OCI-LY7 (cell line): ENCODE measurements at regions not wholly inside any gene's neighbourhood (a gene's known extent, or its start where the extent isn't known, plus 50 kb on each side); places are given as distances from the start of the nearest gene placed in this dataset.

Experiments used
- EZH2phosphoT487 ChIP-seq: fragments of 200-600 bp; sonication (generic); IDR thresholded peaks from 2 replicates; pipeline ENCODE4 v1.6.1; 2018; ENCODE audit warnings: low read depth, borderline replicate concordance, mild to moderate bottlenecking, mixed run types, antibody characterized with exemption, low read length, moderate library complexity, mixed read lengths
- TF ChIP-seq, protein P1 (sequence below): fragments of 200-600 bp; sonication (generic); conservative IDR thresholded peaks from 2 replicates; pipeline ENCODE4 v1.5.1; 2014; ENCODE audit warnings: mild to moderate bottlenecking, antibody characterized with exemption, low read length, moderate library complexity, mixed read lengths

DNA sequence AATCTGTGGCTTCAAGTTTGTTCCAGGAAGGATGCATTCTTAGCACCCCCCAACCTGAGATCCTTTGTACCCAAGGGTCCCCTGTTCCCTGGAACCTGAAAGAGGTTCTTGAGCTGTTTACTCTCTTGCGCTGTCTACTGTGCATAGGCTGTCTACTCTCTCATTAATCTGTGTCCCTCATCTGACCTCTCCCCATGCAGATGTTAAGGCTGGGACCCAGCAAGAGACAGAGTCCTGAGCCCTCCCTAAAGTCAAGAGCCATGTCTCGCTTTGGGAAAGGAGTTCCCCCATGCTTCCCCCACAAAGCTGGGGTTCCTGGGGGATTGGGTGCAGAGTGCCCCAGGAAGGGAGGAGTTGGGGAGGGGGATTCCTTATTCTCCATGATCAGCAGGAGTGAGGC lies 312.9 kb downstream of the CYP26B1 start:
- TF ChIP-seq, protein P1, sequence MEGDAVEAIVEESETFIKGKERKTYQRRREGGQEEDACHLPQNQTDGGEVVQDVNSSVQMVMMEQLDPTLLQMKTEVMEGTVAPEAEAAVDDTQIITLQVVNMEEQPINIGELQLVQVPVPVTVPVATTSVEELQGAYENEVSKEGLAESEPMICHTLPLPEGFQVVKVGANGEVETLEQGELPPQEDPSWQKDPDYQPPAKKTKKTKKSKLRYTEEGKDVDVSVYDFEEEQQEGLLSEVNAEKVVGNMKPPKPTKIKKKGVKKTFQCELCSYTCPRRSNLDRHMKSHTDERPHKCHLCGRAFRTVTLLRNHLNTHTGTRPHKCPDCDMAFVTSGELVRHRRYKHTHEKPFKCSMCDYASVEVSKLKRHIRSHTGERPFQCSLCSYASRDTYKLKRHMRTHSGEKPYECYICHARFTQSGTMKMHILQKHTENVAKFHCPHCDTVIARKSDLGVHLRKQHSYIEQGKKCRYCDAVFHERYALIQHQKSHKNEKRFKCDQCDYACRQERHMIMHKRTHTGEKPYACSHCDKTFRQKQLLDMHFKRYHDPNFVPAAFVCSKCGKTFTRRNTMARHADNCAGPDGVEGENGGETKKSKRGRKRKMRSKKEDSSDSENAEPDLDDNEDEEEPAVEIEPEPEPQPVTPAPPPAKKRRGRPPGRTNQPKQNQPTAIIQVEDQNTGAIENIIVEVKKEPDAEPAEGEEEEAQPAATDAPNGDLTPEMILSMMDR: no peak
- no peak for TF ChIP-seq EZH2phosphoT487
